GM12878 (cell line): ENCODE measurements at regions not wholly inside any gene's neighbourhood (a gene's known extent, or its start where the extent isn't known, plus 50 kb on each side); places are given as distances from the start of the nearest gene placed in this dataset.

Experiments used
- ATF3 ChIP-seq: IDR thresholded peaks from 2 replicates; pipeline ENCODE4 v1.6.1; 2011; ENCODE audit warnings: low read depth, mild to moderate bottlenecking, low read length, moderate library complexity, borderline replicate concordance; ENCODE audit errors: extremely low read depth
- FOS ChIP-seq: IDR thresholded peaks from 3 replicates; pipeline ENCODE4 v1.6.1; 2011; ENCODE audit warnings: borderline replicate concordance; ENCODE audit not compliant: insufficient read length; ENCODE audit errors: extremely low read depth
- HDAC2 ChIP-seq: fragments of 200-600 bp; sonication (generic); IDR thresholded peaks from 2 replicates; pipeline ENCODE4 v1.6.1; 2017
- JUNB ChIP-seq: IDR thresholded peaks from 2 replicates; pipeline ENCODE4 v1.6.1; 2016; ENCODE audit warnings: antibody characterized with exemption, mild to moderate bottlenecking
- MTA2 ChIP-seq: fragments of 450-650 bp; IDR thresholded peaks from 2 replicates; pipeline ENCODE4 v1.6.1; 2016; ENCODE audit warnings: low read depth, mild to moderate bottlenecking, moderate library complexity
- POU2F2 ChIP-seq: IDR thresholded peaks from 3 replicates; pipeline ENCODE4 v1.6.1; 2011; ENCODE audit warnings: low read depth, mild to moderate bottlenecking, low read length, borderline replicate concordance
- TARDBP ChIP-seq: IDR thresholded peaks from 2 replicates; pipeline ENCODE4 v1.6.1; 2016; ENCODE audit warnings: borderline replicate concordance
- ZZZ3 ChIP-seq: IDR thresholded peaks from 2 replicates; pipeline ENCODE4 v1.6.1; 2011; ENCODE audit warnings: low read depth; ENCODE audit not compliant: control insufficient read depth, insufficient read length
- TF ChIP-seq, protein P1 (sequence below): IDR thresholded peaks from 2 replicates; pipeline ENCODE4 v1.6.1; 2012; ENCODE audit warnings: improper control_type of control experiment, low read depth, low read length; ENCODE audit not compliant: insufficient replicate concordance

DNA sequence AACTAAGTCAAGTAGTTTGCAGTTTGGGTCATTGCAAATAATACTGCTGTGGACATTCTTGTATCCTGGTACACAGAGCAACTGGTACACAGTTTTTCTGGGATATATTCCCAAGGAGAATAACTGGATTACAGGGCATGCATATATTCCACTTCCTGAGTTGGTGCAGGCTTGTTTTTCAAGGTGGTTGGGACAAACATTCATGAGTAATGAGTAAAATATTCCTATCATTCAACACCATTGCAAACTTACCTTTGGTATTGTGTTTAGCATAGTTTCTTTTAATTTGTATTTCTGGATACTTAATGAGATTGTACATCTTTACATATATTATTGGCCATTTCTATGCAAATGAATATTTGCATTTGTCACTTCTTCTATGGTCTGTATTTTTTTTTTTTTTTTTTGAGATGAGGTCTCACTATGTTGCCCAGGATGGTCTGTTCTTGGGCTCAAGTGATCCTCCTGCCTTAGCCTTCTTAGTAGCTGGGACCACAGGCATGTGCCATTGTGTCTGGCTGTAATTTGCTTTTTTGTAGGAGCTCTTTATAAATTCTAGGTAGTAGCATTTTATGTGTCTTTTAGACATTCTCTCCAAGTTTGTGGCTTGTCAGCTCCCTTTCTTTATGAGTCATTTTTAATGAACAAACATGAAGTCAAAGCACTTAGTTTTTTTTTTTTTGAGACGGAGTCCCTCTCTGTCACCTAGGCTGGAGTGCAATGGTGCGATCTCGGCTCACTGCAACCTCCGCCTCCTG lies 158.7 kb downstream of the SOX4 start (continued):
- TF ChIP-seq, protein P1, sequence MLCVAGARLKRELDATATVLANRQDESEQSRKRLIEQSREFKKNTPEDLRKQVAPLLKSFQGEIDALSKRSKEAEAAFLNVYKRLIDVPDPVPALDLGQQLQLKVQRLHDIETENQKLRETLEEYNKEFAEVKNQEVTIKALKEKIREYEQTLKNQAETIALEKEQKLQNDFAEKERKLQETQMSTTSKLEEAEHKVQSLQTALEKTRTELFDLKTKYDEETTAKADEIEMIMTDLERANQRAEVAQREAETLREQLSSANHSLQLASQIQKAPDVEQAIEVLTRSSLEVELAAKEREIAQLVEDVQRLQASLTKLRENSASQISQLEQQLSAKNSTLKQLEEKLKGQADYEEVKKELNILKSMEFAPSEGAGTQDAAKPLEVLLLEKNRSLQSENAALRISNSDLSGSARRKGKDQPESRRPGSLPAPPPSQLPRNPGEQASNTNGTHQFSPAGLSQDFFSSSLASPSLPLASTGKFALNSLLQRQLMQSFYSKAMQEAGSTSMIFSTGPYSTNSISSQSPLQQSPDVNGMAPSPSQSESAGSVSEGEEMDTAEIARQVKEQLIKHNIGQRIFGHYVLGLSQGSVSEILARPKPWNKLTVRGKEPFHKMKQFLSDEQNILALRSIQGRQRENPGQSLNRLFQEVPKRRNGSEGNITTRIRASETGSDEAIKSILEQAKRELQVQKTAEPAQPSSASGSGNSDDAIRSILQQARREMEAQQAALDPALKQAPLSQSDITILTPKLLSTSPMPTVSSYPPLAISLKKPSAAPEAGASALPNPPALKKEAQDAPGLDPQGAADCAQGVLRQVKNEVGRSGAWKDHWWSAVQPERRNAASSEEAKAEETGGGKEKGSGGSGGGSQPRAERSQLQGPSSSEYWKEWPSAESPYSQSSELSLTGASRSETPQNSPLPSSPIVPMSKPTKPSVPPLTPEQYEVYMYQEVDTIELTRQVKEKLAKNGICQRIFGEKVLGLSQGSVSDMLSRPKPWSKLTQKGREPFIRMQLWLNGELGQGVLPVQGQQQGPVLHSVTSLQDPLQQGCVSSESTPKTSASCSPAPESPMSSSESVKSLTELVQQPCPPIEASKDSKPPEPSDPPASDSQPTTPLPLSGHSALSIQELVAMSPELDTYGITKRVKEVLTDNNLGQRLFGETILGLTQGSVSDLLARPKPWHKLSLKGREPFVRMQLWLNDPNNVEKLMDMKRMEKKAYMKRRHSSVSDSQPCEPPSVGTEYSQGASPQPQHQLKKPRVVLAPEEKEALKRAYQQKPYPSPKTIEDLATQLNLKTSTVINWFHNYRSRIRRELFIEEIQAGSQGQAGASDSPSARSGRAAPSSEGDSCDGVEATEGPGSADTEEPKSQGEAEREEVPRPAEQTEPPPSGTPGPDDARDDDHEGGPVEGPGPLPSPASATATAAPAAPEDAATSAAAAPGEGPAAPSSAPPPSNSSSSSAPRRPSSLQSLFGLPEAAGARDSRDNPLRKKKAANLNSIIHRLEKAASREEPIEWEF, result no peak
- no peak for TF ChIP-seq ZZZ3
- TF ChIP-seq JUNB, result peak; percentile 20; the same call in 1 of the 2 replicates
- TF ChIP-seq FOS, result no peak
- TF ChIP-seq TARDBP, result no peak
- TF ChIP-seq HDAC2, result no peak
- TF ChIP-seq MTA2, result 0 out of 2 replicates have a peak, but pooled peaks have one; percentile 20
- no peak for TF ChIP-seq POU2F2
- no peak for TF ChIP-seq ATF3
- TF ChIP-seq, all 136 proteins: peak for 3
